Activated T-cell treated with anti-CD3 and anti-CD28 coated beads for 48 hours (primary cell): ENCODE measurements at regions not wholly inside any gene's neighbourhood (a gene's known extent, or its start where the extent isn't known, plus 50 kb on each side); places are given as distances from the start of the nearest gene placed in this dataset.

Source experiments
- DNase-seq: peaks from one replicate; pipeline ENCODE4 v3.0.0-alpha.2; 2020; ENCODE audit warnings: low read depth

DNA sequence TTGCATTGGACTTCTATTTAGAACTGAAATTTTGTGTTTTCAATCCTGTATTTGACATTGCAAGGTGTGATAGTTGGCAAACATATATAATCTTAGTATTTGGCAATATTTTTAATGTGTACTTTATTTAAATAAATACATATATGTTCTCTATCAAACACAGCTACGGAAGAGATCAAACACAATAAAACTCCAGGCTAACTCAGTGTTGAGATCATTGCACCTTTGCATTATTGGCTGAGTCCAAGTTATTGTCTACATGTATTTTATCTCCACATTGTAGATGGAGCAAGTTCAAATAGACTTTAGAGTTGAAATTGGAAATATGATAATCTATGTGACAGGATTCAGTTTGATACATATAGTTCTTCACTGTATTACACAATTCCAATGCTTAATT lies 176.7 kb downstream of the ST6GAL2 start:
- DNase-seq = no peak

DNA sequence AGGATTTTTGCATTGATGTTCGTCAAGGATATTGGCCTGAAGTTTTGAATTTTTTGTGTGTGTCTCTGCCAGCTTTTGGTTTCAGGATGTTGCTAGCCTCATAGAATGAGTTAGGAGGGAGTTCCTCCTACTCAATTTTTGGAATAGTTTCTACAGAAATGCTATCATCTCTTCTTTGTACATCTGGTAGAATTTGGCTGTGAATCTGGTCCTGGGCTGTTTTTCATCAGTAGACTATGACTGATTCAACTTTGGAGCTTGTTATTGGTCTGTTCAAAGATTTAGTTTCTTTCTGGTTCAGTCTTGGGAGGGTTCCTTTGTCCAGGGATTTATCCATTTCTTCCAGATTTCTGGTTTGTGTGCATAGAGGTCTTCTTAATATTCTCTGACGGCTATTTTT lies 166.7 kb downstream of the ST6GAL2 start:
- no peak for DNase-seq

DNA sequence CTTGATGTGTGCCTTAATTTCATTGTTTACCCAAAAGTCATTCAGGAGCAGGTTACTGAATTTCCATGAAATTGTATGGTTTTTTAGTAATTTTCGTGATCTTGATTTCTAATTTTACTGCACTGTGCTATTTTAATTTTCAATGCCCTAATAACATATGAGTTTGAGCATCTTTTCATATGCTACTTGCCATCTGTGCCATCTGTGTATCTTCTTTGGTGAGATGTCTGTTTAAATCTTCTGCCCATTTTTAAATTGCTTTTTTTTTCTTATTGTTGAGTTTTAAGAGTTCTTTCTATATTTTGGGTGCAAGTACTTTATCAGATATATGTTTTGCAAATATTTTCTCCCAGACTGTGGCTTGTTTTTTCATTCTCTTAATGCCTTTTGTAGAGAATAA lies 165.9 kb downstream of the ST6GAL2 start:
- no peak for DNase-seq

DNA sequence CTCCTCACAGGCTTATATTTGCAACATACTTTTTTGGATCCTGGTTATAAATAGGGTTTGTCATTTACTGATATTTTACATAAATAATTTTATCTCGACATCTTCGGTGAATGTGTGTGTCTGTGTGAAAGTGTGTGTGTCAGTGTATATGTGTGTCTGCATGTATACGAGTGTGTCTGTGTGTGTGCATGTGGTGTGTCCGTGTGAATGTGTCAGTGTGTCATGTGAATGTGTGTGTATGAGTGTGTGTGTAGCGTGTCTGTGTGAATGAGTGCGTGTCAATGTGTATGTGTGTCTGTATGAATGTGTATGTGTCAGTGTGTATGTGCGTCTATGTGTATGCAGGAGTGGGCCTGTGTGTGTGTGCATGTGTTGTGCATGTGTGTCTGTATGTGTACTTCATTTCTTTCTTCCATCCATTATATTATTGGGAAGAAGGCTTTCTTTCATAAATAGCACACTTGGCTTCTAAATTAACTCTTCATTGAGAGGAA lies 161.6 kb downstream of the ST6GAL2 start:
- DNase-seq = no peak

DNA sequence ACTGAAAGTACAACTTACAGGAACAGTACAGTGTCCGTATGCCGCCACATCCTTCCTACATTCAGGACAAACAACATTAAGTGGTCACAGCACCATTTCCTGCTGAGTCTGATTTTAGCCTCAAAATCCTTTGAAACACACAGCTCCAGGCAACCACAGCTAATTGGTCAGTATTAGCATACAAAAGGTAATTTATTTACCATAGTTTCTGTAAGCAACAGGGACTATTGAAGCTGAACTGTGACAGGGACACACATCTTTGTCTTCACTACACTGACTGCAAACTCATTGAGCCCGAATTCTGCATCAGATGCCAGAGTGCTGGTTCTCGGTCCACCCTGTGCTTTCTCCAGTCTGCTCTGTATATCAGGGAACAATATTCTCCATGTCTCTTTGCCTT lies 151.8 kb downstream of the ST6GAL2 start:
- no peak for DNase-seq

DNA sequence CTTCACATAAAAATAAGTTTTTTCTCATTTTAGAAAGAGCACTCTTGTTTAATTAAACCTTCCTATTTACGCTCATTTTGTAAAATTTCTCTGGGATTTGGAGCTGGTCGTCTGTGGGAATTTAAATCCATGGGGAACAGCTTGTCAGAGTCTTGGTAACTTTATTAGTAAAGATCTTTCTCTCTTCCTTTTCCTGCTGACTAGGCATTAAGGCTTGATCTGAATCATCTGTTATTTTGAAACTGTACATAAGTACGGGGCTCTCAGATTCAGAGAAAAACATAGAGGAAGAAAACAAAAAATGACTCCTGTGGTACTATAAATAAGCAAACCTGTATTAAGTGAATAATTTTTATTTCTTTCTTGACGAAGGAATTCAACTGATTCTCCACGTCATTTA lies 150.2 kb downstream of the ST6GAL2 start:
- DNase-seq = no peak

DNA sequence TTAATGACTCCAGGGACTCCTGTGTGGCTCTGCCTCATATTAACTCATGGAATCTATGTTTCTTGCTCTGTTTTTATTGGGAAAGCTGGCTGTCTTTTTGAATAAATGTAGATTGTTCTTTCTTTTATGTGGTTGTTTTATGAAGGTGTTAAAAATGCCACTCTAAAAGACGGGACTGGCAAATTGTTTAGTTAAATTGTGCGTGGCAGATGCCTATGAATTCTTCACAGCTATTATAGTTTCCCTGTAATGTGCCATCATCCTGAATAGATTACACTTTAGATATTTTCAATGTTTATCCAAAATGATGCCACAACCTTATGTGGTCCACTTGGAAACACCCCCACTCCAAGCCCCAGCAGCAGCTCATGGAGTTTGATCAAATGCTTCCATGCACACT lies 149.7 kb downstream of the ST6GAL2 start:
- no peak for DNase-seq

DNA sequence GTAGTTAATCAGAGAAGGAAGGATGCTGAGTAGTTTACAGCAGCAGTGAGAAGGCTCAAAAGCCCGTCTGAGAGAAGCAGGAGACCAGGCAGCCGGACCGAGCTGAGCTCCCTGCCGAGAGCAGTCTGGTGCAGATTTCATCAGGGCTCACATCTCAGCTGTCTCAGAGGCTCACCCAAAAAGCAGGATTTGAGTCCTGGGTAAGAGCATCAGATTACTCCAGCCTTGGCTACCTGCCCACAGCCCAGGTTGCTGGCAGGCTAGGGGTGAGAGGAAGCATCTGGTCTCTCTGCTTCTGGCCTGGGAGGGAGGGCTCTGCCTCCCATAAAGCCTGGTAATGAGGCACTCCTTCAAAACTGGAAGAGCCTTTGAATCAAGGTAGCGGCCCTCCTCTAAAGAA lies 140.5 kb downstream of the ST6GAL2 start:
- no peak for DNase-seq

DNA sequence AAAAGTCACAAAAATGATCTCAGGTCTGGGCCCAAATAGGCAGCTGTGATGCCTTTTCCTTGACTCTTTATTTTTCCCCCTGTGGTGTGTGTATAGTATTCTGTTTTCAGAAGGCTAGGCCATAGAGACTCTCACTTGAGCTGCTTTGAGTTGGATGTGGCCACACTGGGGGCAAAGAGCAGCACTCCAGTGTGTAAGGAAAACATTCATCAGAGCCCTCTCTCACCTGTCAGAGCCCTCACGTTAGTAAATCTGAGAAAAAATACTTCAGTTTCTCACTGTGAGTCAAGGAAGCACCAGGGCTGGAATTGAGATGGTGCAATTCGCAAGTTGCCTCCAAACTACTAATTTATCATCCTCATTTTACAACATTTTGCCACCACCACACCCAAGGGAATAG lies 136.1 kb downstream of the ST6GAL2 start:
- DNase-seq = no peak
